Pons (tissue), 1 donor: ENCODE measurements at regions not wholly inside any gene's neighbourhood (a gene's known extent, or its start where the extent isn't known, plus 50 kb on each side); places are given as distances from the start of the nearest gene placed in this dataset.

Experiments
- DNase-seq: peaks from one replicate; pipeline ENCODE4 v3.0.0-alpha.2; 2016; ENCODE audit warnings: low spot score

DNA sequence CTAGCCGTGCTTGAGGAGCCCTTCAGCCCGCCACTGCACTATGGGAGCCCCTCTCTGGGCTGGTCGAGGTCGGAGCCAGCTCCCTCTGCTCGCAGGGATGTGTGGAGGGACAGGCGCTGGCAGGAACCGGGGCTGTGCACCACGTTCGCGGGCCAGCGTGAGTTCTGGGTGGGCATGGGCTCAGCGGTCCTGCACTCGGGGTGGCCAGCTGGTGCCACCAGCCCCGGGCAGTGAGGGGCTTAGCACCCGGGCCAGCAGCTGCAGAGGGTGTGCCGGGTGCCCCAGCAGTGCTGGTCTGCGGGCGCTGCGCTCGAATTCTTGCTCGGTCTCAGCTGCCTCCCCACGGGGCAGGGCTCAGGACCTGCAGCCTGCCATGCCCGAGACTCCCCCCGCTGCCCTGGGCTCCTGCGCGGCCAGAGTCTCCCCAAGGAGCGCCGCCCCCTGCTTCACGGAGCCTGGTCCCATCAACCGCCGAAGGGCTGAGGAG is 90.8 kb upstream of the NRG3 start:
- DNase-seq: no peak

DNA sequence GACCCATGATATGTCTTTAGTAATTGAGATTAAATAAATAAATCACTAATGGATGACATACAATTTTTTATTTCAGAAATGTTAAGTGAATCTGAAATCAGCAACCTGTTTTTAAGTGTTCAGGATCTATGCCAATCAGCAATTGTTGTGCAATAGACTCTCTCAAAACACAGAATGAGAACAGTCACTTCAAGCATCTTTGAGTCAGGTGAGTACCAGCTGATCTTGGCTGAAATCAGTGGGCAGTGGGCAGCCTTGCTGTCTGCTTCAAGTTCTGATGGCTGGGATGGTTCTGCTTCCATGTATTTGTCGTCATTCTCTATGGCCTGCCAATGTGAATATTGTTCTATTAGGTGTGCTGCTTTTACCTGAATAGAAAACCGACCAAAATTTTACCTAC is 82.3 kb upstream of the NRG3 start:
- no peak for DNase-seq

DNA sequence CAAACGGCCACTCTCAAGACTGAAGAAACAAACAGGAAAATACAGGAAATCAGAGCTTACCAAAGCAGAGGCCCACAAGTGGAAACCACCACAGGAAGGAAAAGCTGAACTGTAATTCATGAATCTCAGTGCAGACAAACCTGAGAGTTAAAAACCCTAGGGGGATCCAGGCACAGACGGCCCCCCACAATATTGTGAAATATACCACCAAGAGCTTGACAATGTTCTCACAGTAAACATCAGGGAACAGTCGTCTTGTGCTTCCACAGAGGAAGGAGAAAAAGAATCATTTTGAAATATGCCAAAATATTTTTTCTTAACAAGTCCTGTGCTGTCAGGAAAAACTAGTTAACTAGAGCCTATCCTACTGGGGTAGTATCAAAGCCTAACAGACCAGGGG is 68.2 kb upstream of the NRG3 start:
- no peak for DNase-seq

DNA sequence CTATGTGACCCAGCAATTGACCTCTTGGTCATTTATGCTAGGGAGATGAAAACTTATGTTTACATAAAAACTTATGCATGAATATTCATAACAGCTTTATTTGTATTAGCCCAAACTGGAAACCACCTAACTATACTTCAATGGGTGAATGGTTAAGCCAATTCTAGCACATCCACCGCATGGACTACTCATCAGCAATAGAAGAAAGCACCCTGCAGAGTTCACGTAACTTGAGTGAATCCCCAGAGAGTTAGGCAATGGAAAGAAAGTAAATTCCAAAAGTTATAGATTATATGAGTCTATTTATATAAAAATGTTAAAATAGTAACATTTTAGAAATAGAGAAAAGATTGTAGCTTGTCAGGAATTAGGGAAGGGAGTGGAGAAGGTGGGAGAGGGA is 60.2 kb upstream of the NRG3 start:
- DNase-seq: no peak

DNA sequence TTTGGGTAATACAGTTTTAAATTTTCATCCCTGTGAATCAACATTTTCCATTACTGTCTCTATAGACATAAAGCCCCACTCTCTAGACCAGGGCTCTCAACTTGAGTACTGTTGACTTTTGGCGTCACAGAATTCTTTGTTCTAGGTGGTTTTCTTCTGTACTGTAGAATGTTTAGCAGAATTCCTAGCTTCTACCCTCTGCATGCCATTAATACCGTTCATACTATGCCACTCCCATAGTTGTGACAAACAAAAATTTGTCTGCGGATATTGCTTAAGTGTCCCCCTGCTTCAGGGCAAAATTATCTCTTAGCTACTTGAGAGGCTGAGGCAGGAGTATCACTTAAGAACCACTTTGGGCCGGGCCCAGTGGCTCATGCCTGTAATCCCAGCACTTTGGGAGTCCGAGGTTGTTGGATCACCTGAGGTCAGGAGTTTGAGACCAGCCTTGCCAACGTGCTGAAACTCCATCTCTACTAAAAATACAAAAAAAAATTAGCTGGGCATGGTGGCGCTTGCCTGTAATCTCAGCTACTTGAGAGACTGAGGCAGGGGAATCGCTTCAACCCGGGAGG is 57.3 kb upstream of the NRG3 start:
- no peak for DNase-seq

DNA sequence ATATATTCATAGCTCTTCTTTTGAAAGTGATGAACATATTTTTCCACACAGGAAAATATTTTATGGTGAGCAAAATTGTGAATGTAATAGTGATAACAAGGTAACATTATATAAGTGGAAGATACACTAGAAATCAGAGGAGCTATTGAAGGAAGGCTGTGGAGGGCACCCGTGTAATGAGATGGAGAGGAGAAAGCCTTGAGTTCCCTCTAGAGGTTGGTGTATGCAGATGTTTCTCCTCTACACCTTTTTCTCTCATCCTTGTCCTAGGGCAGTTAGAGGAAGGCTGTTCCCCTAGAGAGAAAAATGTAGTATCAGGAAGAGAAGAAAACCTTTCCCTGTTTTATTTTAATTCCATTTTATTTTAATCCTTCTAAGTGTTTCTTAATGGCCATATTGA is 54.6 kb upstream of the NRG3 start:
- no peak for DNase-seq
